Gastroesophageal sphincter (tissue), 4 donors: ENCODE measurements at regions not wholly inside any gene's neighbourhood (a gene's known extent, or its start where the extent isn't known, plus 50 kb on each side); places are given as distances from the start of the nearest gene placed in this dataset.

ENCODE experiments used
- ATAC-seq: fragments of 150-250 bp; one replicate; pipeline ENCODE4 v1.9.1; 2016; ENCODE audit warnings: mild to moderate bottlenecking, moderate library complexity
- H3K27ac ChIP-seq, 4 donors: fragments of 200-600 bp; sonication (generic) in 3 of 4; 1 replicate in 3 of 4; 2 replicates in 1 of 4; pipeline ENCODE4 v1.5.1; 2016 to 2019
- H3K27me3 ChIP-seq: fragments of 200-600 bp; sonication (generic); one replicate; pipeline ENCODE4 v1.5.1; 2019
- H3K36me3 ChIP-seq, 2 donors: fragments of 200-600 bp; sonication (generic); one replicate each; pipeline ENCODE4 v1.5.1; 2019; ENCODE audit warnings: control low read depth in 1 of 2
- H3K4me1 ChIP-seq, 3 donors: fragments of 200-600 bp; sonication (generic); 1 replicate in 2 of 3; 2 replicates in 1 of 3; pipeline ENCODE4 v1.5.1; 2016 to 2019; ENCODE audit warnings: control low read depth in 2 of 3
- H3K4me3 ChIP-seq, 2 donors: fragments of 200-600 bp; sonication (generic); one replicate each; pipeline ENCODE4 v1.5.1; 2019; ENCODE audit warnings: mild to moderate bottlenecking in 1 of 2, moderate library complexity in 1 of 2
- H3K9me3 ChIP-seq, 3 donors: fragments of 200-600 bp; sonication (generic); one replicate each; pipeline ENCODE4 v1.5.1; 2017 to 2019; ENCODE audit warnings: control low read depth in 2 of 3
- EP300 ChIP-seq: sonication (generic); formaldehyde crosslinking; IDR thresholded peaks from one replicate; pipeline ENCODE4 v1.6.1; 2017; ENCODE audit warnings: antibody characterized with exemption, mild to moderate bottlenecking
- POLR2A ChIP-seq, 2 donors: fragments of 450-650 bp; IDR thresholded peaks; one replicate each; pipeline ENCODE4 v1.6.1; 2017; ENCODE audit warnings: antibody characterized with exemption in 2 of 2, mild to moderate bottlenecking in 2 of 2, moderate library complexity in 1 of 2
- POLR2AphosphoS5 ChIP-seq: sonication (generic); formaldehyde crosslinking; IDR thresholded peaks from one replicate; pipeline ENCODE4 v1.6.1; 2017; ENCODE audit warnings: antibody characterized with exemption
- WGBS, 2 donors: methylation state at CpG; one replicate each; pipeline ENCODE4 v1.1.5; 2018; ENCODE audit warnings: low coverage in 1 of 2; 5-methylcytosine and 5-hydroxymethylcytosine counted together
- TF ChIP-seq, protein P1 (sequence below), 4 experiments: fragments of 200-600 bp in 2 of 4; fragments of 450-650 bp in 2 of 4; sonication (generic) in 1 of 4; IDR thresholded peaks; one replicate each; pipeline ENCODE4 v1.5.1; 2017 to 2019; ENCODE audit warnings: antibody characterized with exemption in 4 of 4, mild to moderate bottlenecking in 2 of 4, moderate library complexity in 2 of 4

DNA sequence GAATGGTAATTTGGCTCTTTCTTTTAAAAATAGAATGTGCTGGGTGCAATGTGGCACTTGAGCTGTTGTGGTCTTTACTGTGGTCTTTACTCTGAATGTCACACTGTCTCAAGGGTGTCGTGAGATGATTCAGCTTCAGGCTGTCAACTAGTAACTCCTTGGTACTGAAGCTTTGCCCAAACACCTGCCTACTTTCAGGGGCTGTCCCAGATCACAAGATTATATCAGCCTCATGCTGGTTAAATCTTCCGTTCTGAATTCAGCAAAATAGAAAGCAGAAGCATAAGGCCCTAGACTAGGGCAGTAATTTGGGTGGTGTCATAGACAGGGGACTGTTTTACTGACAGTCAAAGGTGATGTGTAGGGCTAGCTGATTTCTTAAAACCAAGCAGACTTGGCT lies 110.9 kb downstream of the BAMBI start:
- no peak for TF ChIP-seq POLR2AphosphoS5
- TF ChIP-seq EP300, result no peak
- TF ChIP-seq POLR2A (IDR thresholded peaks at IDR 0.05), result no peak
- TF ChIP-seq, protein P1, sequence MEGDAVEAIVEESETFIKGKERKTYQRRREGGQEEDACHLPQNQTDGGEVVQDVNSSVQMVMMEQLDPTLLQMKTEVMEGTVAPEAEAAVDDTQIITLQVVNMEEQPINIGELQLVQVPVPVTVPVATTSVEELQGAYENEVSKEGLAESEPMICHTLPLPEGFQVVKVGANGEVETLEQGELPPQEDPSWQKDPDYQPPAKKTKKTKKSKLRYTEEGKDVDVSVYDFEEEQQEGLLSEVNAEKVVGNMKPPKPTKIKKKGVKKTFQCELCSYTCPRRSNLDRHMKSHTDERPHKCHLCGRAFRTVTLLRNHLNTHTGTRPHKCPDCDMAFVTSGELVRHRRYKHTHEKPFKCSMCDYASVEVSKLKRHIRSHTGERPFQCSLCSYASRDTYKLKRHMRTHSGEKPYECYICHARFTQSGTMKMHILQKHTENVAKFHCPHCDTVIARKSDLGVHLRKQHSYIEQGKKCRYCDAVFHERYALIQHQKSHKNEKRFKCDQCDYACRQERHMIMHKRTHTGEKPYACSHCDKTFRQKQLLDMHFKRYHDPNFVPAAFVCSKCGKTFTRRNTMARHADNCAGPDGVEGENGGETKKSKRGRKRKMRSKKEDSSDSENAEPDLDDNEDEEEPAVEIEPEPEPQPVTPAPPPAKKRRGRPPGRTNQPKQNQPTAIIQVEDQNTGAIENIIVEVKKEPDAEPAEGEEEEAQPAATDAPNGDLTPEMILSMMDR (IDR thresholded peaks at IDR 0.05), result no peak
- no peaks in the 10 kb centered on the region for H3K9me3 ChIP-seq
- 75 to 100% methylated on average over 1 to 2 of the region's 2 CpGs for WGBS, 2 donors
- H3K27me3 ChIP-seq, result peaks cover 4% of the 10 kb centered on the region
- H3K4me1 ChIP-seq, result no peaks in the 10 kb centered on the region
- ATAC-seq, result no peak
- no peaks in the 10 kb centered on the region for H3K36me3 ChIP-seq
- H3K4me3 ChIP-seq, result no peak overlapping the region
- H3K27ac ChIP-seq, result no peak overlapping the region

DNA sequence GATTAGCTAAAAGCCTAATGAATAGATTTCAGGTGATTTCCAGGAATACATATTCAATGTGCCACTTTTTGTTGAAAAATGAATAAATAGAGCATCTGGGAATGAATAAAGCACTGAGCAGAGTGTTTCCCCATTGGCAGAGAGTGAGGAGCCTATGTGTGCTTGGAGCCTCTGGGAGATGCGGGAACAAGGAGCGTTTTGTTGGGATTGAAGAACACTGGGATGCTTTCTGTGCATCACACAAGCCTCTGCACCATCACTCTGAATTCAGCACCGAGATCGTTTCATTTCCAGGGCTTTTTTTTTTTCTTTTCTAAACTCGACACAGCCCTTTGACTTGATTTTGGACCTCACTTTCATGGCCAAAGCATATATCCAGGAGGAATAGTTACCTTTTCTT lies 111.4 kb downstream of the BAMBI start:
- Histone ChIP-seq H3K27me3 (peaks cover 4% of the 10 kb centered on the region), H3K27ac (no peak overlapping the region), H3K4me3 (no peak overlapping the region), H3K4me1 (no peaks in the 10 kb centered on the region), H3K9me3 (no peaks in the 10 kb centered on the region), H3K36me3 (no peaks in the 10 kb centered on the region)
- 67% methylated on average over 5 of the region's 5 CpGs; no CpG with 5 or more reads in 1 of the 2 donors for WGBS, 2 donors
- ATAC-seq, result no peak
- TF ChIP-seq POLR2A (IDR thresholded peaks at IDR 0.05) (no peak), POLR2AphosphoS5 (no peak), EP300 (no peak)
- TF ChIP-seq, protein P1 (IDR thresholded peaks at IDR 0.05), result no peak

DNA sequence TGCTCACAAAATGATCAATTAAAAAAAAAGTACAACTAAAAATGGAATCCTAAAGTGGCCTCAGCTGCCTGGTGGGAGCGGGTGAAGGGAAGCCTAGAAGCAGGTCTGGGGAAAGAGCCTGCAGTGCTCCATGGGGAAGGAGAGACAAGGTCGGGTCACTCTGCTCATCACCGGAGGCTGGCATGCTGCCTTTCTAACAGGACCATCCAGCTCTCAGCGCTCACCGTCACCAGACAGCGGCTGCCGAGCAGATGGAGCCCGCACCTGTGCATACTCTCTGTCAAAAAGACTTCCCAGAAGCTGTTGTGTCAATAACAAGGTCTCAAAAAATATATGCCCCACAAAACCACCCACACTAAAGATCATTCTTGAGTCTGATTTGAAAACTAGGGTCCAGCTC lies 112.8 kb downstream of the BAMBI start:
- ATAC-seq, result no peak
- Histone ChIP-seq H3K27me3 (peaks cover 4% of the 10 kb centered on the region), H3K9me3 (no peaks in the 10 kb centered on the region), H3K4me1 (no peaks in the 10 kb centered on the region), H3K36me3 (no peaks in the 10 kb centered on the region), H3K4me3 (no peak overlapping the region), H3K27ac (no peak overlapping the region)
- 91% methylated on average over 8 of the region's 8 CpGs; no CpG with 5 or more reads in 1 of the 2 donors for whole genome bisulfite sequencing, 2 donors
- no peak for TF ChIP-seq POLR2AphosphoS5
- no peak for TF ChIP-seq EP300
- no peak for TF ChIP-seq POLR2A (IDR thresholded peaks at IDR 0.05)
- TF ChIP-seq, protein P1 (IDR thresholded peaks at IDR 0.05), result no peak

DNA sequence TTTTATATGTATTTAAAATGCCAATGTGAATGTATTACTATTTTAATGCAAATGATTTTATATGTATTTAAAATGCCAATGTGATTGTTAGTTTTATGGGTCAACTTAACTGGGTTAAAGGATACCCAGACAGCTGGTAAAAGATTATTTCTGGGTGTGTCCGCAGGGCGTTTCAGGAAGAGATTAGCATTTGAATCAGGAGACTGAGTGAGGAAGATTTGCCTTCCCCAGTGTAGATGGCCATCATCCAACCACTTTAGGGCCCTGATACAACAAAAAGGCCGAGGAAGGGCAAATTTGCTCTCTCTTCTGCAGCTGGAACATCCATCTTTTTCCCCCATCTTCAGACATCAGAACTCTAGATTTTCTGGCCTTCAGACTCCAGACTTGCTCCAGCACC lies 116.2 kb downstream of the BAMBI start:
- no peak for TF ChIP-seq POLR2A (IDR thresholded peaks at IDR 0.05)
- TF ChIP-seq EP300, result no peak
- TF ChIP-seq, protein P1 (IDR thresholded peaks at IDR 0.05), result no peak
- TF ChIP-seq POLR2AphosphoS5, result no peak
- no peaks in the 10 kb centered on the region for H3K9me3 ChIP-seq
- H3K4me1 ChIP-seq, result peaks cover 0 to 2% (median 0%) of the 10 kb centered on the region in 3 donors
- no peak for ATAC-seq
- WGBS, 2 donors, result 83 to 88% methylated on average over 2 to 3 of the region's 3 CpGs
- H3K27me3 ChIP-seq, result no peaks in the 10 kb centered on the region
- H3K4me3 ChIP-seq, result no peak overlapping the region
- no peak overlapping the region for H3K27ac ChIP-seq
- no peaks in the 10 kb centered on the region for H3K36me3 ChIP-seq

DNA sequence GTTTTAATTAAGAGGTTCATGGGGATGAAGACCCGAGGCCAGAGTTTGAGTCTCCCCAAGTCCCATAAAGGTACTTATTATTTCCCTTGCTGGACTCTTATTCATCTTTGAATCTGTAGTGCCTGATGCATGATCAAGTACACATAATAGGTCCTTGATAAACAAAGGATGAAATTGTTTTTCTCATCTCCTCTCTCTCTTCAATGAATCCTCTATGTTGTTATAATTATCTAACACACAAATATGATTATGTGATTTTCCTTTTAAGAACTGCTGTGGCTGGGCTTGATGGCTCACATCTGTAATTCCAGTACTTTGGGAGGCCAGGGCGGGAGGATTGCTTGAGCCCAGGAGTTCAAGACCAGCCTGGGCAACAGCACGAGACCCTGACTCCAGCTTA lies 117.7 kb downstream of the BAMBI start:
- 92% methylated on average over 1 to 2 of the region's 3 CpGs for WGBS, 2 donors
- TF ChIP-seq, protein P1 (IDR thresholded peaks at IDR 0.05), result no peak
- no peak for TF ChIP-seq POLR2AphosphoS5
- Histone ChIP-seq H3K4me1 (peaks cover 0 to 2% (median 0%) of the 10 kb centered on the region in 3 donors), H3K4me3 (no peak overlapping the region), H3K9me3 (no peaks in the 10 kb centered on the region), H3K27me3 (no peaks in the 10 kb centered on the region), H3K36me3 (no peaks in the 10 kb centered on the region), H3K27ac (no peak overlapping the region)
- ATAC-seq, result no peak
